ENCODE measurements at regions not wholly inside any gene's neighbourhood (a gene's known extent, or its start where the extent isn't known, plus 50 kb on each side); places are given as distances from the start of the nearest gene placed in this dataset.

DNA sequence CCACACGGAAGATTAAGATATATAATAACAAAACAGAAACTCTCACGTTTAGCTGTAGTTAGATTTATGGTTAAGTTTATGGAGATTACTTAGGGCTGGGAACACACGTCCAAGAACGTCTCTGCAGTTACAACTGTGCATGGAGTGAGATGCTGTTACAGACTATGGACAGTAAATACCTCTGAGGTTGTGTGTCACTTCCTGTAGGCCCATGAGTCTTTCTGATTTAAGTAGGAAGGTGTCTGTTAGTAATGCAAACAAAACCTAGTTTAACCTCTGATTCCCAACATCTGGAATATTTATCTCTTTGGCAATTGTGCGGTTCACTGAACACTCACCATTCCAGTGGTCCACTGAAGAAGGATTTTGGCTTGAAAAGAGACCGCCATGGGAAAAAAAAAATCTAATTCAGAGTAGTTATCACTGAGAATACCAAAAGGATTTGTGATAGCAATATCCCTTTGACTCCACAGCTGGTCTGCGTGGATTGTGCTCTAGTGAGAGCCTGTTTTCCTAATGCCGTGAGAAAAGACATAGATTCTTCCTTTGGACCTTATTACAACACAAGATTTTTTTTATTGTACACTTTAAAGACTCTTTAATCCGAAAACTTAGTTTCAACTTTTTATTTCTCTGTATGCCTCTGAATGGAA lies 478.2 kb upstream of the CITED2 start:
- TF ChIP-seq, protein P1, sequence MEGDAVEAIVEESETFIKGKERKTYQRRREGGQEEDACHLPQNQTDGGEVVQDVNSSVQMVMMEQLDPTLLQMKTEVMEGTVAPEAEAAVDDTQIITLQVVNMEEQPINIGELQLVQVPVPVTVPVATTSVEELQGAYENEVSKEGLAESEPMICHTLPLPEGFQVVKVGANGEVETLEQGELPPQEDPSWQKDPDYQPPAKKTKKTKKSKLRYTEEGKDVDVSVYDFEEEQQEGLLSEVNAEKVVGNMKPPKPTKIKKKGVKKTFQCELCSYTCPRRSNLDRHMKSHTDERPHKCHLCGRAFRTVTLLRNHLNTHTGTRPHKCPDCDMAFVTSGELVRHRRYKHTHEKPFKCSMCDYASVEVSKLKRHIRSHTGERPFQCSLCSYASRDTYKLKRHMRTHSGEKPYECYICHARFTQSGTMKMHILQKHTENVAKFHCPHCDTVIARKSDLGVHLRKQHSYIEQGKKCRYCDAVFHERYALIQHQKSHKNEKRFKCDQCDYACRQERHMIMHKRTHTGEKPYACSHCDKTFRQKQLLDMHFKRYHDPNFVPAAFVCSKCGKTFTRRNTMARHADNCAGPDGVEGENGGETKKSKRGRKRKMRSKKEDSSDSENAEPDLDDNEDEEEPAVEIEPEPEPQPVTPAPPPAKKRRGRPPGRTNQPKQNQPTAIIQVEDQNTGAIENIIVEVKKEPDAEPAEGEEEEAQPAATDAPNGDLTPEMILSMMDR (IDR thresholded peaks at IDR 0.05; ENCODE audit: poor library complexity, severe bottlenecking) = no peak
- TF ChIP-seq POLR2AphosphoS5 (IDR thresholded peaks at IDR 0.05) (no peak), EP300 (conservative IDR thresholded peaks at IDR 0.05; ENCODE audit: poor library complexity, severe bottlenecking) (no peak), EZH2 (IDR thresholded peaks at IDR 0.05; ENCODE audit: borderline replicate concordance, insufficient read depth, low read length, poor library complexity, severe bottlenecking) (no peak), RAD21 (conservative IDR thresholded peaks at IDR 0.05) (no peak), MXI1 (conservative IDR thresholded peaks at IDR 0.05; ENCODE audit: poor library complexity, severe bottlenecking) (no peak), SMC3 (conservative IDR thresholded peaks at IDR 0.05; ENCODE audit: poor library complexity) (no peak), TAF1 (IDR thresholded peaks at IDR 0.05; ENCODE audit: low read depth) (no peak)
- TF ChIP-seq, protein P2, sequence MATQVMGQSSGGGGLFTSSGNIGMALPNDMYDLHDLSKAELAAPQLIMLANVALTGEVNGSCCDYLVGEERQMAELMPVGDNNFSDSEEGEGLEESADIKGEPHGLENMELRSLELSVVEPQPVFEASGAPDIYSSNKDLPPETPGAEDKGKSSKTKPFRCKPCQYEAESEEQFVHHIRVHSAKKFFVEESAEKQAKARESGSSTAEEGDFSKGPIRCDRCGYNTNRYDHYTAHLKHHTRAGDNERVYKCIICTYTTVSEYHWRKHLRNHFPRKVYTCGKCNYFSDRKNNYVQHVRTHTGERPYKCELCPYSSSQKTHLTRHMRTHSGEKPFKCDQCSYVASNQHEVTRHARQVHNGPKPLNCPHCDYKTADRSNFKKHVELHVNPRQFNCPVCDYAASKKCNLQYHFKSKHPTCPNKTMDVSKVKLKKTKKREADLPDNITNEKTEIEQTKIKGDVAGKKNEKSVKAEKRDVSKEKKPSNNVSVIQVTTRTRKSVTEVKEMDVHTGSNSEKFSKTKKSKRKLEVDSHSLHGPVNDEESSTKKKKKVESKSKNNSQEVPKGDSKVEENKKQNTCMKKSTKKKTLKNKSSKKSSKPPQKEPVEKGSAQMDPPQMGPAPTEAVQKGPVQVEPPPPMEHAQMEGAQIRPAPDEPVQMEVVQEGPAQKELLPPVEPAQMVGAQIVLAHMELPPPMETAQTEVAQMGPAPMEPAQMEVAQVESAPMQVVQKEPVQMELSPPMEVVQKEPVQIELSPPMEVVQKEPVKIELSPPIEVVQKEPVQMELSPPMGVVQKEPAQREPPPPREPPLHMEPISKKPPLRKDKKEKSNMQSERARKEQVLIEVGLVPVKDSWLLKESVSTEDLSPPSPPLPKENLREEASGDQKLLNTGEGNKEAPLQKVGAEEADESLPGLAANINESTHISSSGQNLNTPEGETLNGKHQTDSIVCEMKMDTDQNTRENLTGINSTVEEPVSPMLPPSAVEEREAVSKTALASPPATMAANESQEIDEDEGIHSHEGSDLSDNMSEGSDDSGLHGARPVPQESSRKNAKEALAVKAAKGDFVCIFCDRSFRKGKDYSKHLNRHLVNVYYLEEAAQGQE (IDR thresholded peaks at IDR 0.05; ENCODE audit: borderline replicate concordance) = no peak

Data from neural cell (in vitro differentiated cells).